ENCODE measurements at regions not wholly inside any gene's neighbourhood (a gene's known extent, or its start where the extent isn't known, plus 50 kb on each side); places are given as distances from the start of the nearest gene placed in this dataset.

- TF ChIP-seq CTCF (IDR thresholded peaks at IDR 0.05; ENCODE audit: low read depth, low read length) (no peak), EZH2phosphoT487 (IDR thresholded peaks at IDR 0.05; ENCODE audit: low read depth) (no peak)
These were observed 228.9 kb upstream of the RPS6KA3 start for GRCh38 chrX:20495575-20495974.
